ENCODE measurements at regions not wholly inside any gene's neighbourhood (a gene's known extent, or its start where the extent isn't known, plus 50 kb on each side); places are given as distances from the start of the nearest gene placed in this dataset.
A peak's percentile ranks its signal among the peaks of the same experiment; 100 is the strongest.
"Not testable (repeated sequence)": the region's sequence is repeated elsewhere in the genome, so short reads cannot be mapped to it uniquely, and the experiment has no call there.

- H3K36me3 ChIP-seq, result no peaks in the 10 kb centered on the region
These were observed 148.6 kb downstream of the RBMX2 start for GRCh38 chrX:130550351-130550750.

GRCh38 chrX:130552444-130553073 is 150.8 kb downstream of the RBMX2 start:
- peaks cover 87 to 98% (median 97%) of the 10 kb centered on the region in 11 experiments for H3K27me3 ChIP-seq
- H3K4me3 ChIP-seq, result no peak overlapping the region
- H3K4me1 ChIP-seq, result peaks cover 0 to 27% (median 19%) of the 10 kb centered on the region in 10 experiments; a peak in 16 of 20 replicates
- H3K9ac ChIP-seq, result peak overlapping the region in 1 of 11 experiments; percentile 9; a peak in 1 of 22 replicates
- TF ChIP-seq Cebpa-rat (IDR thresholded peaks at IDR 0.05), result no peak
- H3K4me2 ChIP-seq, result peak overlapping the region; percentile 26 to 60 (median 50)
- no peaks in the 10 kb centered on the region for H3K36me3 ChIP-seq
- H3K27ac ChIP-seq, result peak overlapping the region in 10 of 11 experiments; percentile 18 to 66 (median 56); a peak in 17 of 22 replicates
- no peaks in the 10 kb centered on the region for H3K9me3 ChIP-seq (replicated peaks in 1 of 11)
- no peaks in the 10 kb centered on the region; a peak in 1 of 22 replicates for H4K20me1 ChIP-seq

More at GRCh38 chrX:130550351-130550750, 148.6 kb downstream of the RBMX2 start:
- peak overlapping the region in 4 of 11 experiments; percentile 1 to 22 (median 11); a peak in 5 of 22 replicates for H3K4me2 ChIP-seq
- peaks cover 0 to 27% (median 19%) of the 10 kb centered on the region in 10 experiments; a peak in 16 of 20 replicates for H3K4me1 ChIP-seq
- TF ChIP-seq Cebpa-rat (IDR thresholded peaks at IDR 0.05), result no peak
- no peaks in the 10 kb centered on the region for H3K9me3 ChIP-seq (replicated peaks in 1 of 11)
- no peak overlapping the region for H3K4me3 ChIP-seq
- no peak overlapping the region for H3K9ac ChIP-seq
- H3K27me3 ChIP-seq, result peaks cover 89 to 100% (median 99%) of the 10 kb centered on the region in 11 experiments
- no peak overlapping the region for H3K27ac ChIP-seq
- H4K20me1 ChIP-seq, result no peaks in the 10 kb centered on the region; a peak in 1 of 22 replicates

GRCh38 chrX:130555341-130555740 is 153.6 kb downstream of the RBMX2 start:
- Histone ChIP-seq H3K9me3 (replicated peaks in 1 of 11) (no peaks in the 10 kb centered on the region), H3K4me1 (peaks cover 5 to 22% (median 19%) of the 10 kb centered on the region in 10 experiments; a peak in 17 of 20 replicates), H3K36me3 (no peaks in the 10 kb centered on the region), H3K4me2 (no peak overlapping the region), H3K27ac (no peak overlapping the region), H4K20me1 (no peaks in the 10 kb centered on the region; a peak in 1 of 22 replicates), H3K27me3 (peaks cover 75 to 92% (median 91%) of the 10 kb centered on the region in 11 experiments), H3K9ac (no peak overlapping the region), H3K4me3 (no peak overlapping the region)
- no peak for TF ChIP-seq Cebpa-rat (IDR thresholded peaks at IDR 0.05)

DNA sequence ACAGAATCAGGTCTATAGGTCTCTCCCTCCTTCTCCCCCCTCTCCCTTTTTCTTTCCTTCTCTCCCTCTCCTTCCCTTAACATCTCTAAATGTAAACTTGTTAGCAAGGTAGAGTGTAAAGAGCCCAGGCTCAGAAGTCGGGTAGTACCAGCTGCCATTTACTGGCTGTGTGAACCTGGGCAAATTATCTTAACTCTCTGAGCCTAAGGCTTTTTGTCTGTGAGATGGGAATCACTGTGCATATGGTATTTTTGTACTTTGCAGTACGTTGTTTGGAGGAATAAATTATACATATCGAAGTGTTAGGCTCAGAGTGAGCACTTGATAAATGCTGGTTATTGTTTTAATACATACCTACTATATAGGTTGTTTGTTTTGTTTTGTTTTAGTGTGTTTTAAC is 154.0 kb downstream of the RBMX2 start:
- Histone ChIP-seq H3K4me2 (no peak overlapping the region), H3K9me3 (replicated peaks in 1 of 11) (no peaks in the 10 kb centered on the region), H3K27me3 (peaks cover 72 to 90% (median 89%) of the 10 kb centered on the region in 11 experiments), H3K9ac (no peak overlapping the region), H3K36me3 (no peaks in the 10 kb centered on the region), H3K27ac (no peak overlapping the region), H4K20me1 (no peaks in the 10 kb centered on the region; a peak in 1 of 22 replicates), H3K4me3 (no peak overlapping the region), H3K4me1 (peaks cover 8 to 22% (median 19%) of the 10 kb centered on the region in 10 experiments)
- TF ChIP-seq Cebpa-rat (IDR thresholded peaks at IDR 0.05), result no peak

DNA sequence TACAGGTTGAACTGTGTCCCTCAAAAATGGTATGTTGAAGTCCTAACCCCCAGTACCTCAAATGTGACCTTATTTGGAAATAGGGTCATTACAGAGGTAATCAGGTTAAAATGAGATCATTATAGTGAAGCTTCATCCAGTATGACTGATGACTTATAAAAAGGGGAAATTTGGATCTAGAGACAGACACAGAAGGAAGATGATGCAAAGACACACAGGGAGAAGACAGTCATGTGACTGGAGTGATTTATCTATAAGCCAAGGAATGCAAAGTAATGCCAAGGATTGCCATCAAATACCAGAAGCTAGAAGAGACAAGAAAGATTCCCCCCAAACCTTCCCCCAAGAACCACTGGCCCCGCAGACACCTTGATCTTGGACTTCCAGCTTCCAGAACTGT is 155.2 kb downstream of the RBMX2 start:
- TF ChIP-seq Cebpa-rat (IDR thresholded peaks at IDR 0.05), result no peak
- no peak overlapping the region for H3K4me2 ChIP-seq
- H3K27ac ChIP-seq, result no peak overlapping the region
- H3K4me3 ChIP-seq, result no peak overlapping the region
- no peak overlapping the region for H3K9ac ChIP-seq
- no peaks in the 10 kb centered on the region for H3K9me3 ChIP-seq (replicated peaks in 1 of 11)
- H3K27me3 ChIP-seq, result peaks cover 69 to 90% (median 88%) of the 10 kb centered on the region in 11 experiments
- peaks cover 15 to 31% (median 17%) of the 10 kb centered on the region in 10 experiments for H3K4me1 ChIP-seq
- H3K36me3 ChIP-seq, result no peaks in the 10 kb centered on the region
- no peaks in the 10 kb centered on the region; a peak in 1 of 22 replicates for H4K20me1 ChIP-seq

- Histone ChIP-seq H3K9me3 (replicated peaks in 1 of 11) (no peaks in the 10 kb centered on the region; a peak in 1 of 22 replicates), H4K20me1 (no peaks in the 10 kb centered on the region)
These were observed 158.8 kb downstream of the RBMX2 start for GRCh38 chrX:130560544-130560943.

GRCh38 chrX:130561930-130562329 is 160.1 kb downstream of the RBMX2 start:
- no peak for TF ChIP-seq Cebpa-rat (IDR thresholded peaks at IDR 0.05)
- Histone ChIP-seq H3K9ac (no peak overlapping the region), H3K36me3 (no peaks in the 10 kb centered on the region), H3K27ac (no peak overlapping the region), H4K20me1 (no peaks in the 10 kb centered on the region), H3K4me1 (peaks cover 0 to 18% (median 0%) of the 10 kb centered on the region in 10 experiments; a peak in 7 of 20 replicates), H3K4me2 (no peak overlapping the region), H3K27me3 (peaks cover 72 to 90% (median 88%) of the 10 kb centered on the region in 11 experiments), H3K4me3 (no peak overlapping the region), H3K9me3 (replicated peaks in 1 of 11) (peaks cover 0 to 5% (median 0%) of the 10 kb centered on the region in 11 experiments; a peak in 2 of 22 replicates)

More at GRCh38 chrX:130560544-130560943, 158.8 kb downstream of the RBMX2 start:
- no peak overlapping the region for H3K4me3 ChIP-seq
- no peaks in the 10 kb centered on the region for H3K36me3 ChIP-seq
- no peak overlapping the region; a peak in 1 of 22 replicates for H3K27ac ChIP-seq
- H3K4me2 ChIP-seq, result peak overlapping the region in 3 of 11 experiments; percentile 20 to 37 (median 28); a peak in 5 of 22 replicates
- no peak for TF ChIP-seq Cebpa-rat (IDR thresholded peaks at IDR 0.05)
- peaks cover 70 to 90% (median 88%) of the 10 kb centered on the region in 11 experiments for H3K27me3 ChIP-seq
- no peak overlapping the region for H3K9ac ChIP-seq
- H3K4me1 ChIP-seq, result peaks cover 0 to 21% (median 0%) of the 10 kb centered on the region in 10 experiments; a peak in 7 of 20 replicates

- no peaks in the 10 kb centered on the region for H4K20me1 ChIP-seq
- H3K9ac ChIP-seq, result no peak overlapping the region
- peaks cover 0 to 16% (median 0%) of the 10 kb centered on the region in 10 experiments; a peak in 7 of 20 replicates for H3K4me1 ChIP-seq
- no peaks in the 10 kb centered on the region for H3K36me3 ChIP-seq
- H3K27ac ChIP-seq, result no peak overlapping the region
- peaks cover 0 to 5% (median 0%) of the 10 kb centered on the region in 11 experiments; a peak in 2 of 22 replicates for H3K9me3 ChIP-seq (replicated peaks in 1 of 11)
- no peak for TF ChIP-seq Cebpa-rat (IDR thresholded peaks at IDR 0.05)
- no peak overlapping the region for H3K4me3 ChIP-seq
- H3K27me3 ChIP-seq, result peaks cover 65 to 88% (median 85%) of the 10 kb centered on the region in 11 experiments
- 0 out of 22 replicates have a peak overlapping the region, but pooled peaks of 1 of the 11 experiments have one; percentile 13 for H3K4me2 ChIP-seq
These were observed 161.7 kb downstream of the RBMX2 start for GRCh38 chrX:130563476-130563875.

DNA sequence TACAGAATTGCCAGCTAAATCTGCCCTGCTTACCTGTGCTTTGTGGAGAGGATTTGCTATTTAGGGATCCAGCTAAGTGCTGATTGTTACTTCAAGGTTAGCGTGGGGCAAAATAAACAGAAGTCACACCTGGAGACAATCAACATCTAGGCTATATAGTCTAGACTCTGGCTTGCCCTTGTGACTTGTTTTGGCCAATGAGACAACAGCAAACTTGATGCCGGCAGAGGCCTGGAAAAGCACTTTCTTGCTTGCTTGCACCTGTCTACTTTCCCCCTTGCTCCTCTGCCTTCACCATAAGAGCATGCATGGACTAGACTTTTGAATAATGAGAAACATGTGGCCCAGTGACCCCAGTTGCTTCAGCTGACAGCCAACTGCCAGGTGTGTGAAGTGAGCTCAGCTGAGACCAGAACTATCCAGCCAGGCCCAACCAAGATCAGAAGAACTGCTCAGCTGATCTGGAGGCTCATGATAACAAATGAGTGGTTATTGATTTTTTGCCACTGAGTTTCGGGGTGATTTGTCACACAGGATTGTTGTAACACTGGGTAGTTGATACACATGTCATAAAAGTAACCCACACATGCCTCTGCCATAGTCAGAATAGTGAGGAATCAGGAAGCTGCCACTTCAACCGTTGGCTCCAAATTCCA is 164.4 kb downstream of the RBMX2 start:
- no peak overlapping the region for H3K4me2 ChIP-seq
- no peak overlapping the region for H3K9ac ChIP-seq
- no peak overlapping the region for H3K27ac ChIP-seq
- no peaks in the 10 kb centered on the region for H3K36me3 ChIP-seq
- no peak overlapping the region for H3K4me3 ChIP-seq
- no peaks in the 10 kb centered on the region for H4K20me1 ChIP-seq
- peaks cover 50 to 63% (median 62%) of the 10 kb centered on the region in 11 experiments for H3K27me3 ChIP-seq
- peaks cover 0 to 5% (median 0%) of the 10 kb centered on the region in 11 experiments; a peak in 2 of 22 replicates for H3K9me3 ChIP-seq (replicated peaks in 1 of 11)
- TF ChIP-seq Cebpa-rat (IDR thresholded peaks at IDR 0.05), result no peak
- peaks cover 0 to 9% (median 0%) of the 10 kb centered on the region in 10 experiments; a peak in 5 of 20 replicates for H3K4me1 ChIP-seq

GRCh38 chrX:130573030-130573429 is 171.2 kb downstream of the RBMX2 start:
- H3K9me3 ChIP-seq (replicated peaks in 1 of 11); H3K9ac ChIP-seq; H4K20me1 ChIP-seq; H3K4me2 ChIP-seq; H3K27ac ChIP-seq; H3K4me1 ChIP-seq; H3K36me3 ChIP-seq; H3K4me3 ChIP-seq: not testable (repeated sequence)
- peaks cover 36 to 46% (median 44%) of the 10 kb centered on the region in 11 experiments for H3K27me3 ChIP-seq

Measured in BLaER1 treated with 17β-estradiol and CSF1 and Interleukin-3, amounts not matched to agents 10 nM and 100 nM (cell line).